ENCODE measurements at regions not wholly inside any gene's neighbourhood (a gene's known extent, or its start where the extent isn't known, plus 50 kb on each side); places are given as distances from the start of the nearest gene placed in this dataset.

DNA sequence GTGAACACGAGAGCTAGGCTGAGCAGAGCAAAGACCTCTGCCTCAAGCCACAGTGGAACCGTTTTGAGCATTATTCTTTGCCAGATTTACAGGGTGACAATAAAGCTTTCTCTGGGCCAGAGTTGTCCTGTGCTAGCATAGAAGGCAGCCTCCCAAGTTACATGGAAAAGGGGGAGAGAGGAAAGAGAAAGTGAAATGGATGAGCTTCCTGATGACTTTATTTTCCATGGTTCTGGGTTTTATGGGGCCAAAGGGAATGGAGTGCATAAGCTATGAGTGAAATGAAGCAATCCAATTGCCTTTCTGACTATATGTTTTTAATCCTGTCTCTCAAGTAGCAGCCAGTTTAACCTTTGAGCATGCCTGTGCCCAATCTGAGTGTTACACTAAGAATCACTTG is 428.4 kb downstream of the COG6 start:
- no peak for DNase-seq

DNA sequence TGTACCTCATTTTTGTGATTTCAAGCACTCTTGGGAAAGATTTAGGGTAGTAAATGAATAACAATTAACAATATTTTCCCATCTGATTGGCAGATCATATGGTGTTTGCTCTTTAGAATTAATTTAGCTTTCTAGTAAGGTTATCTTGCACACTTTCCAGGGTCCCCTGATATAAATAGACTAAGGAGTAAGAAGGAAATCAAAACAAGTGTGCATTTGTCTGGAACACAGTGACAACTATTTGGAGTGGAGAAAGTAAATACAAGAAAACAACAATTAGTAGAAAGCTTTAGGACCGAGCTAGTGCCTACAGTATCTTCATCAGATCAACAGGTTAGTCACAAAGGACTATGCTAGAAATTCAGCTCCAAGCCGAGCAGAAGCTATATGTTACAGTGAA is 429.5 kb downstream of the COG6 start:
- no peak for DNase-seq

DNA sequence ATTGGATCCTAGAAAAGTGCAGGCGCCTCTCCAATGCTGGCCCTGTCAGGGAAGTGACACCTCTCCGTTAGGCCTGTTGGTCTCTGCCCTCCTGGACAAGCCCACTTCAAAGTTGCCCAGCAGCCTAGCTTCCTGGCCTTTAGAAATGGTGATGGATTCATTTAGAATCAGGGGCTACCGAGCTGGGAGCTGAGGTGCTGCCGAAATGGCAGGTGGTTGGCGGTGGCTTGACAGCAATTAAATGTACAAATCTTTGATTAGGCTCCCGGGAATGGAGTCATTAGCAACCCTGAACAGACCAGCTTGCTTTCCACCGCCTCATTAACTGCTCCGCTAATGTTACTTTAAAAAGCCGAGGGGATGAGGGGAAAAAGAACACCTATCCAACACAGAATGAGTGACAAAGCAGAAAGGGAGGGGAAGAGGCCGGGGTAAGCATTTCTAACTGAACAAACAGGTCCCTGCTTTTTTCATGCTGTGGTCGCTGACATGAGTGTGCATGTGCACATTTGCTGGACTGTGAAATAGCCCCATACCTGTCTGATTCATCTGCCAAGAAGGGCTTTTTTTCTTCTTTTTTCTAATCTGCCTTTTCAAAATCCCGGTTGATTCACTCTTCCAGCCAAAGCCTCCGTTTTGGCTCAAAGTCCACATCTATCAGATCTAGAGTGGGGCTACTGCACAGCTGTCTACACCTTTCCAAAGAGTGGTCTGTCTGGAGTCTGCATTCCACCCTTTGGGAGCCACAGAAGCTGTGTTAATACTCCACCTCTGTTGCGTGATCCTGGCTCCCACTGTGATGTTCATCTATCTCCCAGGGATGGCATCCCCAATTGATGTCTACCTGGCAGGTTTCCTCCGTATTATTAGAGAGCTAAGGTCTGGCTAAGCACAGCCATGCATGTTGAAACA is 431.9 kb downstream of the COG6 start:
- DNase-seq = no peak

DNA sequence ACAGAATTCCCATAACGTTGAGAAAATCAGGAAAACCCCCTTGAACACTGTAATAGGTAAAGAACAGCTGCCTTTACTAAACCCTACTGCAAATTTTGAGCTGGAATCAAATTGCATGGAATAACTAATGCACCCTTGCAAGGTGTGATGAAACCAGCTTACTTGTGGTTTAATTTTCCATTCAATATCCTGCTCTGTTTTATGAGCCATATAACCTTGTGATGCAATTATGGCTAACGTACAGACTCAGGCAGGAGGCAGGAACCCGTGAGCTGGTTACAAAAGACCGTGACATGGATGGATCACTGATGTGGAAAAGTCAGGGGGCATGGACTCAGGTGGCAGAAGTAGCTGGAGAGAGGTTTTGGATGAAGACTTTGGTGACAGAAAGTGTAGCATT is 438.6 kb downstream of the COG6 start:
- no peak for DNase-seq

DNA sequence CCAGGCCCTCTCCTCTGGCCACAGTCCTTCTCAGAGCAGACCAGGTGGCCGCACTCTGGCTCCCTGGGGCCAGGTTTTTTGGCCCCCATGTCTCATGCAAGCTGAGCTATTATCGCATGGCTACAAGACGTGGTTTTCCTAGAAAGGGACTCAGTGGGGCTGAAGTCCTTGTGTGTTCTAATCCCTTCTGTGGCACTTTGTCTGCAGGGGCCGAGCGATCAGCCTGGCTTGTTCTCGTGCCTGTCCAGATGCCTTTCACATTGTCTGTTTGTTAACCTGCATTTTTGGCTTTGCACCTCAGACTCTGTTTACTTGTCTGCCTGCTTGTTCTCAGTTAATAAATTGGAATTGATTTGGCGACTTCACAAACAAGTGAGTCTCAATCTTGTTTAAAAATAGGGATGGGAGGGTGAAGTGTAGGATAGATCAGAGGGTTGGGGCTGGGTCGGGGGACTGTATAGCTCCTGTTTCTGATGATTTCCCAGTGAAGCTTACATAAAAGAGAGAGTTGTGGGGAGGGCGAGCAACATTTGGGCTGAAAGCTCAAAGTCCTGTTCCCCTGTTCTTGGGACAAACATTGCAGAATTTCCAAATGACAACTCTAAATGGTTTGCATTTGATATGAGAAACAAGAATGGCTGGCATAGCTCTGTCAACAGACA is 440.4 kb downstream of the COG6 start:
- no peak for DNase-seq

DNA sequence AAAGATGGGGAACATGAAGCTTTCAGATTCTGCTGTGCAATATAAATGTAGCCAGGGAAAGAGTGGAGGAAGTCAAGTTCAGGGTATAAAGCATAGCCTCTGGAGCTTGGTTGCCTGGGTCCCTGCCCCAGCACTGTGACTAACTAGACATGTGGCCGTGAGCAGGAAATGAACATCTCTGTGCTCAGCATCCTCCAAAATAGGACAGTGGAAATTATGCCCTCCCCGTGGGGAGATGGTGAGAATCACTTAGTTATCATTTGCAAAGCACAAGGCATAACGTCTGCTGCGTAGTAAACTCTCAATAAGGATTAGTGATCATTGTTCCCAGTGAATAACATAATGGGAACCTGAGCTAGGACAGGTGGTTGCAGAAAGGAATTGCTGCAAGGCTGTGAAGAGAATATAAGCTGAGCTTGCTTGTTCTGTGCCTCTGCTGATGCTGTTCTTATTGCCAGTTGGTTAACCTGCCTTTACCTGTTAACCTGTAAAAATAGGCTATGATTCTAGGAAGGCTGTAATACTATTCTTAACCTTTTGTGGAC is 441.0 kb downstream of the COG6 start:
- peak; percentile 32 for DNase-seq

DNA sequence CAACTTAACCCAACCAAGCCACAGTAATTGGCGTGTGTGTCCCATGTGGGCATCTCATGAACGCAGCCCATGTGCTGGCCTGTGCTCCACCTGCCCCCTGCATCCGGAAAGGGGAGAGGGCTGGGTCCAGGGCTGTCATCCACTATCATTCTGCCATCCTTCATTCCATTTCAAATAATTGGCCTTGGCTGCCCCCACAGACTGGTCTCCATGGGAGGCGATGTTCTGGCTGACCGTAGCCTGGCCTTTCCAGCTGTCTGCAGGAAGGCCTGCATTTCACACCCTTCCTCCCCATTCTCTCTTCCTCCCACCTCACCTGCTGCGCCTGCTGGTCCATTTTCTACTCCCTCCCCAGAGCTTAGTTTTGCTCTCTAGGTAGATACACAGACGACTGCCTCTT is 442.8 kb downstream of the COG6 start:
- DNase-seq = no peak

DNA sequence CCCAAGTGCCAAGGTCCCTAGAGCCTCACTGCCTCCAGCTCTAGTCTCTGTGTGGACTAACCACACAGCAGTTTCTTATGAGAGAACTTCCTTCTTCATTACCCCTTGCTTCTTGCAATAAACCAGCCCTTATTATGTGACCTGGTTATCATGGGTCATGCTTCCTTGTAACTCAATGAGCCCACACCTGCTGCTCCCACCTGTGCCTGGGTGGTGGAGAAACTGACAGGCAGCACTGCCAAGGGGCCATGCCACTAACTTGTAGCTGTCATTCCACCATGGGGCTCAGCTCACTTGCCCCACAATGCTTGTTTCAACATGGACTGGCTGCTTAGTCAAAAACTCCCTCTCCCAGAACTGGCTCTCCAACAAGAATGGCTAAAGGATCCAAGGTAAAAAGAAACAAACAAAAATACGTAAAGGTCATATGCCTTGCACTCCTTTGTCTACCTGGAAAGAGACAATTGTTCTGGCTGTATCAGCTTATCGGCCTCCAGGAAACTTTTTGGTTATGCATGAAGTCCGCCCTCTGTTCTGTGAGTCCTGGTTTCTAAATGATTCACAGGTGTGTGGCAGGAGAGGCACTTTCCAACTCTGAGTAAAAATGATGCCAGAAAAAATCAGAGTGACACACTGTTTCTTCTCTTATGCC is 446.4 kb downstream of the COG6 start:
- DNase-seq = peak; percentile 89

DNA sequence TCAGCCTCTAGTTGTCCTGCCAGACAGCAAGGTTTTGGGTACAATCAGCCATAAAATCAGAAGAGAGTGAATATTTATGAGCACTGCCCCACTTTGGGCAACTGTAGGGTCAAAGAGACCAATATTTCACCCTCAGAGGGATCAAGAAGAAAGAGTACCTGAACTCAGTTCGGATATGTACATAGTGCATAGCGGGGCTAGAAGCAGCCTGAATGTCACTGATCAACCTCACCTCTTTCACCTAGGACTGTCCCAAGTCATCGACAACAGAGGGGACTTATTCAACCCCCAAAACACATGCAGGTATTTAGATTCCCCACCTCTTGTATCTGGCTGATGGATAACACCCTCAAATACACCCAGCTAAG is 446.9 kb downstream of the COG6 start:
- DNase-seq = no peak

DNA sequence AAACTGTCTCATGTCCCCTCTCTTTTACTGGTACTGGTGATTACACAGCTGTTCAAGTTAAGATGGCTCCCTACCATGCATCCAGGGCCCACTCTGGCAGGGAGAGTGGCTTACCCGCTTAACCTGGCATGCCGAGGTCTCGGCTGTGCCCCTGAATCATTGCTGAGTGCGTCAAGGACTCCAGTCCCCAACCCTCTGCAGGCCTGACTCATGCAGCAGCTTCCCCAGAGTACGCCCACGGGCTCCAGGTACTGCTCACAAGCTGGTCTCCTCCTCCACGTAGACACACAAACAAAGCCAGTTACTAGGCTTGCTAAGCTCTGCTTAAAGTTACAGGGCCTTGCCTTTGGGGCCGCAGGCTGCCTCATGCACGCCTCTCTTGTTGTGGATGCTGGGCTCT is 447.4 kb downstream of the COG6 start:
- peak; percentile 88 for DNase-seq

DNA sequence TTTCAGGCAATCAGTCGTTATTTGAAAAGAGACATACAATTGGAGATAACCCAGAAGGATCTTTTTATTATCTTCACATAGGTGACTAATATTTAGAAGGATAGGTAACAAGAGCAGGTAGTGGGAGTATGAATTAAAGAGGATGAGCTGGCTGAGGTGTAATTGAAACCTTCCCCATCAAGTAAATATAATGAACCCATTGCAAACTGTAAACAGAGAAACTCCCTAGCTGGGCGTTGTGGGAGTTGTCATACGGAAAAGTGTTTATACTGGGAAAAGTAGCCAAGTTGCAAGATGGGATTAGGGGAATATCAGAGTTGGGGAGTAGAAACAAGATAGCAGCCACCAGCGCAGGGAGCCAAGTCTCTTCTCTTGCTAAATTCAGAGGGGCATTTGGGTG is 448.4 kb downstream of the COG6 start:
- DNase-seq = no peak

DNA sequence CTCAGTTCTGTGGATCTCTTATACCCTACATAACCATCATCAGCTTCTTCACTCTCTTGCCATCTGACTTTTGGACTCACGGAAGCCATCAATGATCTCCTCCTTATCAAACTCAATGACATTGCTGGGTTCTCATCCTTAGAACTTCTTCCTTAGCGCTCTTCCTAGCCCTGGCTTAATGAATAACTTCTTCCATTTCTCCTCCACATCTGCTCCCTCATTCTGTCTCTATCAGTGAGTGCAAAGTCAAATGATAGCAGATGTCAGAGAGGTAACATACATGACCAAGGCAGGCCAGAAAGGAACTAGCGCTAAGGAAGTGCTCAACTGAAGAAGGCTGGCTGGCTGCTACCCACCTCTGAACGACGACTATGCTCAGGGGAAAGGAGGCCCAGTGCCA is 449.8 kb downstream of the COG6 start:
- no peak for DNase-seq

DNA sequence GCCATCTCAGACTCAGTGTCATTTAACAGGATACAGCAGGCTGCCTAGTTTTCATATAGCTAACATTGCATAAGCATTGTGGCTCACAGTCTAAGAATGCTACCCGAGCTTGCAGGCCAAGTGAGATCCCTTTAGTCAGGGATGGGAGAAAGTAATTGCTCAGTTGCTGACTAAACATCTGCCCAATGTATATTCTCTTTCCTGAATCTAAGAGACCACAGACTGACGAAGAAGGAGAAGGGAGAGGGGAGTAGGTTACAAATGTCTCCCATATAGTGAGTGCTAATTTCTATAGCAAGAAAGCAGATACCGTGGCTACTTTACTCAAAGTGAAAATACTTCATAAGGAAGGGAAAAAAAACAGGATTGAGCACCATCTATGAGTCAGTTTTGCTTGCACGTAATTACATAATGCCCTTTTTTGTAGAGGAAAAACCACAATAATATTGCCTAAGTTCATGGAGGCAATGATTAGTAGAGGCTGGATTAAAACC is 453.9 kb downstream of the COG6 start:
- peak; percentile 77 for DNase-seq

DNA sequence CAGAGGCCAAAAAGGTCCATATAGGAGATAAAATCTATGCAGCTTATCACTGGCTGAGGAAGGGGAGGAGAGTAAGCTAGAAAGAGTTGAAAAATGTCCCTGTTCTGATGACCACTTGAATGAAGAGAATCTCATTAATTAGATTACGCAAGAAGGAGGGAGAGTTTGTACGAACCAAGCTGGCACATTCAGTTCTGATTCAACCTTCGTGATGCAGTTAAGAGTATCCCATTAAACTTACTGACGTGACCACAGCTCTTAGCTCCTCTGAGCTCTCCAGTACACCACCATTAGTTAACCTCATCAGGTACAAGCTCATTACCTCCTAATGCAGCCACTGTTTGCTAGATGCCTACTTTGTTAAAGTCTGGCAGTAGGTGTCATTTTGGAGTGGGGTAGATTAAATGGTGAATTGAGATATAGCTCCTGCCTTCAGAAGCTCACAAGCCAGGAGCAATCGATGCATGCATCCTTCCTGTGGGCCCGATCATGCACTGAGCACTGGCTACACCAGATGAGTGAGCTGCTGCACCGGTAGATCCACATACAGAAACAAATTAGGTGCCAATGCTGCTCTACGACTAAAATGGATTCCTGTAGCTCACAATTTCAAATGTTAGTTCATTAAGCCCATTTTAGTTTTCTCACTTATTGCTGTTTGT is 458.3 kb downstream of the COG6 start:
- DNase-seq = no peak

DNA sequence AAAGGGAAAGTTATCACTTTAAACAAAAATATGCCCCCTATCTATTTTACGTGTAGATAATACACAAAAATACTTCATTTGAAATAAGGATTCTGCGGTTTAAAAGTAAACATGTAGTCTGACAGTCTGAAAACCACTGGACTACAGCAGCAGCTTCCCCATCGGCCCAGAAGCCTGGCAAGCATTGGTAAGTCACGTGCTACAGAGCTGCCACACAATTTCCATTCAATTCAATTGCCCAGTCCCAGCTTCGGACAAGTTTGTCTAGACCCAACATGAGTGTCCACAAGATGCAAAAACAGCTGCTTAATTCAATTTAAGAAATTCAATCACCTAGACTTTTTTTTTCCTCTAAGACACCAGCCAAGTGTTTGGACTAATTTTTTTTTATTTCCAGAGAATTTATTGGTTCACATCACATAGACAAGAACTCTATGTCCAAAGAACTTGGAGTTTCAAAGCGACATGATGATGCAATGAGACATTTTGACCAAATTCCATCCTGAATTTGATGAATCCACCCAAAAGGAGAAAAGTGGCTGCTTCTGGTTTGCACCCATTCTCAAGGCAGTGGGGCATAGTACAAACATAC is 458.9 kb downstream of the COG6 start:
- DNase-seq = no peak

DNA sequence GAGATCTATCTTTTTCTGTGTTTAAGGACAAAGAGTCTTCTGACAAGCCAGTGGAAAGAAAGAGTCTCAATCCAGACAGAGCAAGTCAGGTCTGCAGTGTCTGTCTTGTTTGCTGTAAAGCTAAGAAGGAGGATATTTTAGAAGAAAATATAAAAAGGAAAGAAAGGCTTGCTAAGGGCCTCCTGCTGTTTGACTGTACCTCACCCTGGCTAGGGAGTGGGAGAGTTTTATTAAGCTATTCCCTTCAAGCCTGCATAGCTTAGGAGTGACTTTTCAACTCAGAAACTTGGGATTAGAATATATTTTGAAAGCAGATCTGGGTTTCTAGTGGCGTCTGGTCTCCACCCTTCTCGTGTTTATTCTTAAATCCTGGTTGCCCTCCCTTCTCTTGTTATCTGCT is 460.0 kb downstream of the COG6 start:
- no peak for DNase-seq

DNA sequence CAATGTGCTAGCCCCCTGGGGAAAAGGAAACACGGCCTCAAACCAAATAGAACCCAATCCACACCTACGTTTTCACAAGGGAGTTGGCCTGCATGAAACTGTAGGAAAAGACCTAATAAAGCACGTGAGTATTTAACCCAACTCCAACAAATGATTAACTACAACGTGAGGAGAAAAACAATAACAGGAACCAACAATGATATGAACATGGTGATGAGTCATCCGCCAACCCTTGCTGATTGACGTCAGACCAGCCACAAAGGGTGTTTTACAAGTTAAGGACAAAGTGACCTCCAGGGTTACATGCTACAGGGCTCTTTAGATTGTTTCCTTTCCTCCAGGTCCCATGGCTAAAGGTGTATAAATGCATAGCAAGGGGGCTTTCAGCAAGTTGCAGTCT is 460.5 kb downstream of the COG6 start:
- DNase-seq = peak; percentile 68

DNA sequence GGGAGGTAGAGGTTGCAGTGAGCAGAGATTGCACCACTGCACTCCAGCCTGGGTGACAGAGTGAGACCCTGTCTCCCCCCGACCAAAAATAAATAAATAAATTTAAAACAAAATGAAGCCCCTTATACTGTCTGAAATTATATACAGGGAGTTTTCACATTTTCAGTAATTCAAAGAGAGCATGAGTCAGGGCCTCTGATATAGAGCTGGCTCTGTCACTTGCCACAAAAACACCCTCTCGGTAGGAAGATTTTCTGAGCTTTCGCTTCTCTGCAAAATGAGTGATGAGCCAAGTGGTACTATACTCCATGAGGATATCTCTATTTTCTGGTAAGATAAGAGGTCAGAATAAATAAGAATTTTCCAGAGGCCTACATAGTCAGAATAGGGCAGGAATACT is 462.9 kb downstream of the COG6 start:
- no peak for DNase-seq

DNA sequence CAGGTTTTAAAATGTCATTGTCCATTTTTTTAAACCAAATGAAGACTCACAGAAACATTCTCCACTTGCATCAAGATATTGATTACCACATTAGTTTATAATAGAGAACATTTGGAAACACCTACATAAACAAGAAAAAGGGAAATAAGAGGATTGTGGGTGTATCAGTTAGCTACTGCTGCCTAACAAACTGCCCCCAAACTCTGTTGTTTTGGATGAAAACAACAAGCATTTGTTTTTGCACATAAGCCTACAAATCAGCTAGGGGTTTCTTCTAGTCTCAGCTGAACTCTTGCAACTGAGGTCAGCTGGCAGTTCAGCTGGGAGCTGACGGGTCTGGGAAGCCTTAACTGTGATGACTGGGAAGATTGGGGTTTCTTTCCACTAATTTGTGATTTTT is 464.4 kb downstream of the COG6 start:
- no peak for DNase-seq

DNA sequence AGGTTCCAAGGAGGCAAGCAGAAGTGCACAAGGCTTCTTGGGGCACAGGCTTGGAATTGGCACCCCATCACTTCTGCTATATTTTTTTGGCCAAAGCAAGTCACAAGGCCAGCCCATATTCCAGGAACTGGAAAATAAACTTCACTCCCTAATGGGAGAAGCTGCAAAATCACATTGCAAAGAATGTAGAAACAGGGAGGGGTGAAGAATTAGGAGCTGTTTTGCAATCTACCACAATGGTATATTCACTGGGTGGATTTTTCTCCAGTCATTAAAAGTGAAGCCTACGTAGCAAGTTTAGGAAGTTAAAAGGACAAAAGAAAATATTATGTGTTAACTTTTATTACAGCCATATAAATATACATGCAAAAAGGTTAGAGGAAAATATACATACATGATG is 464.8 kb downstream of the COG6 start:
- DNase-seq = no peak

DNA sequence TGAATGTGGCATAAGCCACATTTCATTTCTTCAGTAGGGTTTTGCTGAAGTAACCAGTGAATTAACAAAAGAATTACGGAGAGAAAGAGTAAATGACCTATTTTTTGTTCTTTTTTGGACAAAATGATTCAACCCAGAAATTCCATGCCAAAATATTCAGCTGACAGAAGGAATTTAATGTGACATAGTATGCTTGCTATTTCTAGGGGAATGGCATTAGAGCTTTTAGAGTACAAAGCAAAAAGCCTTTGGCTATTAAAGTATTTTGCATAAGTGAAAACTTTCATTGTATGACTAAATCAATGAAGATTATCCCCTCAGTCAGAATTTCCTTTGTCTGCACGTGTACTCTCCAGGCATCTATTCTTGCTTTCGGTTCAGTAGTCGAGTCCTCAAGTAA is 465.3 kb downstream of the COG6 start:
- DNase-seq = no peak

DNA sequence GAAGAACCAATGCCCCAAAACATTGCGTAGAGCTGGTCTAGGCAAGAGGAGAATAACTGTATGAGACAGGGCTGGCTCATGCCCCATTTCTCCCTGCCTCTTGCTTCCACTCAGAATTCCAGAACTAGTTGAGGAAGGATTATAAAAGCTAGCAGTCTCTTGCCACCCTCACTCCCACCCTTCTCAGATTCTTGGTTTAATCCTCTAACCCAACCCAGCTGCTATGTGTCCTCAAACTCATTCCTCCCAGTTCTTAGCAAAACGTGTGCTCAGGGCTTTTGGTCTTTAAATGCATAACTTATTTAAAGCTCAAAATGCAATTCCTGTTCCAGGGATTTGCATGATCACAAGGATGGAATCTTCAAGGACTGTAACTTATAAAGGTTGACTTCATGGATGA is 466.3 kb downstream of the COG6 start:
- DNase-seq = no peak

All from activated CD4-positive, alpha-beta T cell treated with anti-CD3 and anti-CD28 coated beads, Interleukin-2, Interleukin-6, amounts not matched to agents 100 ng/mL and 50 ng/mL, durations not matched to agents 16 hours and 8 hours (primary cell).